ENCODE measurements at regions not wholly inside any gene's neighbourhood (a gene's known extent, or its start where the extent isn't known, plus 50 kb on each side); places are given as distances from the start of the nearest gene placed in this dataset.

GRCh38 chr3:163261618-163262017 is 1765.0 kb downstream of the OTOL1 start:
- TF ChIP-seq CTCF (IDR thresholded peaks at IDR 0.05; ENCODE audit: low read length) = no peak
- TF ChIP-seq EZH2 (IDR thresholded peaks at IDR 0.05; ENCODE audit: borderline replicate concordance, low read length) = no peak
